HT-29 (cell line): ENCODE measurements at regions not wholly inside any gene's neighbourhood (a gene's known extent, or its start where the extent isn't known, plus 50 kb on each side); places are given as distances from the start of the nearest gene placed in this dataset.
A peak's percentile ranks its signal among the peaks of the same experiment; 100 is the strongest.
"Not testable (repeated sequence)": the region's sequence is repeated elsewhere in the genome, so short reads cannot be mapped to it uniquely, and the experiment has no call there.

ENCODE experiments used
- DNase-seq: peaks from one replicate; pipeline ENCODE4 v3.0.0-alpha.2; 2015; ENCODE audit warnings: low spot score

DNA sequence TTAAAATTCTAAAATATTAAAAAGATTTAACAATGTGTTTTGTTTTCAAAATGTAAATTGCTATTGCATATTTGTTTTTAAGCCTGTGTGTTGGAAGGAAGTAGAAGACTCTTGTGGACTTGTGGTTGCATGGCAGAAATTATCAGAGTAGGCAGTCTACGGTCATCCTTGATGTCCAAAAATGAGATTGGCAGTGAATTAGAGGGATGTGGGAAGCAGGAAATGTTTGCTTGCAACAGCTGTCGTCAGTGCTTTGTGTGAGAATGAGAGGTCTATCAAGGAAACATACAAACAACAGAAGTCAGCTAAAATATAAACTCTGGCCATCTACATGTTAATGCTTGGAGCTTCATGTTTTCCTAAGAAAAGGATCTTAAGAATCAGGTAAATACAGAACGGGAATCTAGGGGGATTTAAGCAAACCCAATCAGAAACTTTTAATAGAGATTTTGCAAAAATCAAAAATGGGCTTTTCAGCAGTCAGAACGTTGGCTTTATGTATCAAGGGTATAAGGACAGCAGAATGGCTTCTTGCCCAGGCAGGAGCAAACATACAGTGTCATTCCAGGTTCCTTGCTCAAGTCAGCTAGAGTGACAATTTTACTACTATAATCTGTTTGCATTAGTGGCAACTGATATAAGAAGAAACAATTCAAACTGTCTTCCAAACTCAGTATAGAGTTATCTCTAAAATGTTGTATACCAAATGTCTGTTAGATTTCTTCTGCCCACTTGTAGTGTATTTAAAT is 196.7 kb downstream of the CYB561 start:
- DNase-seq, result no peak

DNA sequence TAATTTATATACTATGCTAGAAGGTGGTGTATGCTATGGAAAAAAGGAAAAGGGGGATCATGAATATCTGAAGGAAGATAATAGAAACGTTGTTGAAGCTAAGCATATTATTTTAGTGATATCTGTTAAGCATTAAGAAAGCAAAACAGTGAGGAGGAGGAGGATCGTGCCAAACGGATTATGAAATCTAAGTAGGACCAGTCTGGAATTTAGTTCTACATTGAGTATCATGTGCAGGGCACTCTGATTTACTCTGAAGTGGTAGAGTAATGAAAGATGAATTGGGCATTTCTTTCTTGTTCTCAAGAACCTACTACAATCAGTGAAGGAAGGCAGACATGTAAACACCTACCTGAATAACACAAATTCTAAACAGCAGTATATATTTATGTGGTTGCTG is 195.3 kb downstream of the CYB561 start:
- no peak for DNase-seq

- no peak for DNase-seq
Measured at GRCh38 chr17:63258785-63259184, 187.3 kb downstream of the CYB561 start.

GRCh38 chr17:63262751-63263476 is 183.2 kb downstream of the CYB561 start:
- no peak for DNase-seq

DNA sequence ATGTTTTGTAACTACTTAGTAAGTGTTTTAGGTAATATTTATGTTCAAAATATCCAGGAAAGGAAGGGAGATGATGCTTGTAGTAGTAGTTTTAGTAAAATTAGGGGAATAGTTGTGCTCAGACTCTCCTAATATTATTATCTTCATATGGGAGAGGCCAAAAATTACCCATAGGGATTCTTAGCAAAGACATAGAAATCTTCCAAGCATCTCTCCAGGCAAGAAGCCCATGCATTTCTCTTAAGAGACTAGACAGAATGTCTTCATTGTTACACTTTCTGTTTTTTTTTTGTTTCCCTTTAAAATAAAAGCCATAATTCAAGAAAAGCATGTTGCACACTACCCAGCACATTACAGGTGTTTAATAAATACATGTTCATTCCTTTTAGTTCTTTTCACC is 180.6 kb downstream of the CYB561 start:
- DNase-seq, result no peak

- DNase-seq, result no peak
Measured at GRCh38 chr17:63267846-63268245, 178.3 kb downstream of the CYB561 start.

DNA sequence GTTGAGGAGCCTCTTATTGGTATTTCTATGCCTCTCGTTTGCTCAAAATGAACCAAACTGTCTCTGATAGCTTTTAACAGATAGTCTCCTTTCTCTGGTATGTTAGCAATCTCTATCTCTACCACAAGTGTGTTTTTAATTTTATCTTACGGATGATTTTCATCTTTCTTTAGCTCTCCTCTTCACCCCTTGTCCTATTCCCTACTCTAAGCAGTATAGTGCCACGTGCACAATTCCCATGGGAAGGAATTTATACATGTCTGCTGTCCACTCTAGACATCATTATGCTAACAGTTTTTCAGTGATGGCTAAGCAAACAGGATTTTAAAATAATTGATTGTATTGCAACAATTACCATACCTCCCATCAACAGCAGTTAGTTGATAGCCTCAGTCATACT is 177.3 kb downstream of the CYB561 start:
- DNase-seq, result no peak

- no peak for DNase-seq
Measured at GRCh38 chr17:63270610-63271009, 175.5 kb downstream of the CYB561 start.

- DNase-seq, result no peak
Measured at GRCh38 chr17:63274146-63274545, 172.0 kb downstream of the CYB561 start.

DNA sequence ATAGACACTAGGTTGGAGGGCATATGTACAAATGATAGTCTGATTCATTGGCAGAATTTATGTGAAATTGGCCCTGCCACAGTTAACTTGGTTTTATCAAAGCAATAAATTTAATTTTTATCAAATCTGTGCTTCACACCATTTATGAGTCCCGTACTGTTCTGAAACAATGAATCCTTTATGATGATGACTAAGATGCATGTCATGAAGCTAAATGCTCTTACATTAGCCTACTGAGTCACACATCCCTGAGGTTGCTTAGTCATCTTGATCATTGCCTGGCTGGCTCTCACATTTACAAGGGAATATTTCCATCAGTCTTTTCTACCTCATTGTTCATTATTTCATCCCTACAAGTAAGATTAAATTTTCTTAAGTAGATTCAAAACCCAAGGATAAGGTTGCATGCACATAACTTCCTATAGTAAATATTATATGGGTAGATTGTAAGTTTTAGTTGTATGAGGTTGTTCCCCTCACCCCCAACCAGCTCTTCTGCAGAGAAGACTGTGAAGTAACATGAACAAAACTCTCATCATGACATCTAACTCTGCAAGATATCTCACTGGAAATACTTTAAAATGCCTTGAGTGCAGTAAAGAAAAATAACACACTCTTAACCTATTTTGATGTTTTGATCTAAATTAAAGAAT is 170.7 kb downstream of the CYB561 start:
- DNase-seq, result peak; percentile 78

GRCh38 chr17:63275971-63276745 is 169.9 kb downstream of the CYB561 start:
- DNase-seq, result no peak

- DNase-seq, result no peak
Measured at GRCh38 chr17:63276821-63277220, 169.3 kb downstream of the CYB561 start.

- DNase-seq, result no peak
Measured at GRCh38 chr17:63277629-63278028, 168.5 kb downstream of the CYB561 start.

DNA sequence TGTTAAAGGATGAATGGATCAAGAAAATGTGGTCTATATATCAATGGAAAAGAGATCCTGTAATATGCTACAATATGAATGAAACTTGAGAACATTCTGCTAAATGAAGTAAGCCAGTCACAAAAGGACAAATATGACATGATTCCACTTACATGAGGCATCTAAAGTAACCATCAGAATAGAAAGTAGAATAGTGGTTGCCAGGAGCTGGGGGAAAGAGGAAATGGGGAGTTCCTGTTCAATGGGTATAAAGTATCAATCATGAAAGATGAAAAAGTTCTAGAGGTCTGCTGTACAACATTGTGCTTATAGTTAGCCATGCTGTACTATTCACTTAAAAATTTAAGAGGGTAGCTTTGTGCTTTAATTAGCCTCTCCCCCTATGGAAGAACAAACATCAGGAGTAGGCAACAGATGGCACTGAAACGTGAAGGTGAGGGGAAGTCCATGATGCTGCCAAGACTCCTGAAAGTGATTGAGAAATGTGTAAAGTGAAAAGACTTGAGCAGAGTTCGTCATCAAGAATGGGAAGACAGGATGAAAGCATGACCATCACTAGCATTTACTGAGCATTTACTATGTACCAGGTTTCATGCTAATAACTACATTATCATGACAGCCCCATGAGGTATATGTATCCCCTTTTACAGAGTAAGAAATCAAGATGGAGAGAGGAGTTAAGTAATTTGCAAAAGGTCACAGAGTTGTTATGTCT is 167.2 kb downstream of the CYB561 start:
- no peak for DNase-seq

DNA sequence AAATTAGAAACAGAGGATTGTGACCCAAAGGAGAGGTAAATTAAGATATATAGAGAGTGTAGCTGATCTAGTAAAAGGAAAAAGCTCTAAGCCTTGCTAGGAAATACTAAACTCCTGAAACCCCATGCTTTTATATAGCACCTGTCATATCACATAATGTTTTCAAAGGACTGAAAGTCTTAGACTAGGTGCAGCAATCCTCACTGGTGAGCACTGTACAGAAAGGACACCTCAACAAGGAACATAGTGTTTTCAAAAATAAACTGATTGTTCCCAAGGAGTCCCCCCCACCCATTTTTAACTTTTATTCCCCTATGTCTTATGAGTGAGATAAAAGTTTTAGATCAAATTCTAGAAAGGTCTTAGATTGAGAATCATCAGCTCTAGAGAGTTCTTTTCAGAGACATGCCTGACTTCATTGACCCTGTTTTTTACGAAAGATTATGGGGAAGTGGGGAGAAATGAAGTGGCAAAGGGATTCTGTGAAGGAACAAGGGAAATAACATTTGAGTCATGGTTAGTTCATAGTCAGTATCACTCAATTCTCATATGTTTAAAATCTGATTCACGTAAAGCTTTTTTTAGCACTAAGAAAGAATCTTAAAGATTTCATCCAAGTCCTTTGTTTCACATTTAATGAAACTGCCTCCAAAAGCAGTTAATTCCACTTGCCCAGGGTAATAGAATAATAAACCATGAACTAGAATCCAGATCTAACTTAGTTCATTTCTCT is 166.4 kb downstream of the CYB561 start:
- no peak for DNase-seq

DNA sequence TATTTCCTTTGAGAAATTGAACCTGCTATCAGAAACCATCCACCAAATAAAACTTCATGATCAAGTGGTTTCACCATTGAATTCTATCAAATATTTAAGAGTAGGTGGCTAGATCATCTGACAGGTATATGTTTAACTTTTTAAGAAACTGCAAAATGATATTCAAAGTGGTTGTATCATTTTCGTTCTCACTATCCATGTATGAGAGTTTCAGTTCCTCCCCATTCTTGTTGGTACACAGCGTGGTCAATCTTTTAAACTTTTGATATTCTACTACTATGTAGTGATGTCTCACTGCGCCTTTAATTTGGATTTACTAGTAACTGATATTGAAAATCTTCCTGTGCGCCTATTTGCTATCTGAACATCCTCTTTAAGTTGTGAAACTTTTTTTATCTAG is 163.7 kb downstream of the CYB561 start:
- no peak for DNase-seq

DNA sequence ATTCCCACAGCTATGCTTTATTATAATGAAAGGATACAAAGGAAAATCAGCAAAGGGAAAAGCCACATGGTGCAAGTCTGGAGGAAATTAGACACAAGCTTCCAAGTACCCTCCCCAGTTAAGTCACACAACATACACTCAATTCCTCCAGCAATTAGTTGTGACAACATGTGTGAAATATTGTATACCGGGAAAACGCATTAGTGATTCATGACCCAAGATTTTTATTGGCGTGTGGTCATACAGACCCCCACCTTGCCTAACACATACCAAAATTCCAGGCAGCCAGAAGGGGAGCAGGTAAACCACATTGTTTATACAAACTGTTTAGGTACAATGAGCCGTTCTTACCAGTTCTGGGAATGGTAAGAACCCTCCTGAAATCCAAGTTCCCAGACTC is 160.6 kb downstream of the CYB561 start:
- no peak for DNase-seq

- no peak for DNase-seq
Measured at GRCh38 chr17:63286254-63286653, 159.9 kb downstream of the CYB561 start.

DNA sequence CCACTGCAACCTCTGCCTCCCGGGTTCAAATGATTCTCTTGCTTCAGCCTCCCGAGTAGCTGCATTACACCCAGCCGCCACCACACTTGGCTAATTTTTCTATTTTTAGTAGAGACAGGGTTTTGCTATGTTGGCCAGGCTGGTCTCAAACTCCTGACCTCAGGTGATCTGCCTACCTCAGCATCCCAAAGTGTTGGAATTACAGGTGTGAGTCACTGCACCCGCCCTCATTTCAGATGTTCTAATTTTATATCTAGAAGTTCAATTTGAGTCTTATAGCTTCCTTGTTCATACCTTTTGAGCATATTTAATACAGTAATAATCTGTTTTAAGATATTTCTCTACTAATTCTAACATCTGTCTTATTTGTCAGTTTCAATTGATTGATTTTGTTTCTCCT is 159.1 kb downstream of the CYB561 start:
- DNase-seq, result not testable (repeated sequence)

DNA sequence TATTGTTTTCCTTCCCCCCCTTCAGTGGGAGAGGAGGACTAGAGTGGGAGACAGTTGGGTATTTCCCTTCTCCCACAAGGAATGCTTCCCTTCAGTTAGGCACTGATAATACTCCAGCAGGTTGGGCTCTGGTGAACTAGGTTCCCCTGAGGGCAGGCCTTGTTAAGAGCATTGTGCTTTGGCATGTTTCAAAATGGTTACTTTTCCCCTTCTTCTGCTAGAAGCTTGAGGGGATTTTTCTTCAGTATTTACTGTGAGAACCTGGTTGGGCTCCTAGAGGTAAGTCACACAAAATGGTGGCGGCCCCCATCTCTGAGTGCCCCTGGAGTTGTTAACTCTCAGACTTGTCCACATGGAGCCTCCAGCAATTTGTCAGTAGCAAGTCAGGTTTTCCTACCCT is 156.2 kb downstream of the CYB561 start:
- no peak for DNase-seq

GRCh38 chr17:63290351-63290750 is 155.8 kb downstream of the CYB561 start:
- DNase-seq, result no peak
